ENCODE measurements at regions not wholly inside any gene's neighbourhood (a gene's known extent, or its start where the extent isn't known, plus 50 kb on each side); places are given as distances from the start of the nearest gene placed in this dataset.

DNA sequence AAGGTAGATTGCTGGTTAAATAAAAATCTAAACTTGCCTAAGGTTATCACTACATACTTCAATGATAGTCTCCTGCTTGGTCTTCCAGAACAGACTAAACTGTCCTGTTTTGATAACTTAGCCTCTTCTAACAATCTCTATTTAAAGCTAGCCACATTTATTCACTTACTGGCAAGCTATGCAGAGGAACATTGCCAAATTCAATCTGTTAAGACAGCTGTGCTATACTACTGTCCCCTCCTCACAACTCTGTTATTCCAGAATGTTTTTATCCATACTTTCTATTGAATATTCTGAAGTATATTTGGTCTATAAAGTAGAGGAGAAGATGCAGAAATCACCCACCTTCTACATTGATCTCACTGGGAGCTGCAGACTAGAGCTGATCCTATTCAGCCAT, 594.0 kb upstream of the CCDC54 start:
- TF ChIP-seq ZFP3 (CRISPR knock-in tag; IDR thresholded peaks at IDR 0.05): no peak
- no peak for TF ChIP-seq ZFP30 (CRISPR knock-in tag; IDR thresholded peaks at IDR 0.05)
- no peak for TF ChIP-seq ISL1 (CRISPR knock-in tag; IDR thresholded peaks at IDR 0.05)
- no peak for TF ChIP-seq TSHZ2 (CRISPR knock-in tag; IDR thresholded peaks at IDR 0.05)
- no peak for TF ChIP-seq TOX (CRISPR knock-in tag; IDR thresholded peaks at IDR 0.05; ENCODE audit: borderline replicate concordance)
- no peak for TF ChIP-seq RARB (CRISPR knock-in tag; IDR thresholded peaks at IDR 0.05)
- no peak for TF ChIP-seq CSRNP3 (CRISPR knock-in tag; IDR thresholded peaks at IDR 0.05)
- no peak for TF ChIP-seq ARNTL (CRISPR knock-in tag; IDR thresholded peaks at IDR 0.05; ENCODE audit: borderline replicate concordance, low read depth)
- no peak for TF ChIP-seq CSDC2 (CRISPR knock-in tag; IDR thresholded peaks at IDR 0.05)
- TF ChIP-seq, protein P1, sequence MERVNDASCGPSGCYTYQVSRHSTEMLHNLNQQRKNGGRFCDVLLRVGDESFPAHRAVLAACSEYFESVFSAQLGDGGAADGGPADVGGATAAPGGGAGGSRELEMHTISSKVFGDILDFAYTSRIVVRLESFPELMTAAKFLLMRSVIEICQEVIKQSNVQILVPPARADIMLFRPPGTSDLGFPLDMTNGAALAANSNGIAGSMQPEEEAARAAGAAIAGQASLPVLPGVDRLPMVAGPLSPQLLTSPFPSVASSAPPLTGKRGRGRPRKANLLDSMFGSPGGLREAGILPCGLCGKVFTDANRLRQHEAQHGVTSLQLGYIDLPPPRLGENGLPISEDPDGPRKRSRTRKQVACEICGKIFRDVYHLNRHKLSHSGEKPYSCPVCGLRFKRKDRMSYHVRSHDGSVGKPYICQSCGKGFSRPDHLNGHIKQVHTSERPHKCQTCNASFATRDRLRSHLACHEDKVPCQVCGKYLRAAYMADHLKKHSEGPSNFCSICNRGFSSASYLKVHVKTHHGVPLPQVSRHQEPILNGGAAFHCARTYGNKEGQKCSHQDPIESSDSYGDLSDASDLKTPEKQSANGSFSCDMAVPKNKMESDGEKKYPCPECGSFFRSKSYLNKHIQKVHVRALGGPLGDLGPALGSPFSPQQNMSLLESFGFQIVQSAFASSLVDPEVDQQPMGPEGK (CRISPR knock-in tag; IDR thresholded peaks at IDR 0.05; ENCODE audit: borderline replicate concordance): no peak

All from SK-N-SH treated with all-trans-retinoic acid at 6 μM for 48 hours (cell line).